HG03196 (cell line): ENCODE measurements at regions not wholly inside any gene's neighbourhood (a gene's known extent, or its start where the extent isn't known, plus 50 kb on each side); places are given as distances from the start of the nearest gene placed in this dataset.
"Not testable (repeated sequence)": the region's sequence is repeated elsewhere in the genome, so short reads cannot be mapped to it uniquely, and the experiment has no call there.

ENCODE experiments used
- ATAC-seq: cut with Tn5 transposase; IDR thresholded peaks from one replicate; pipeline ENCODE4 v1.9.1; 2021; ENCODE audit not compliant: unreplicated experiment

GRCh38 chr10:108574233-108574632 is 1349.1 kb downstream of the XPNPEP1 start:
- ATAC-seq: no peak

GRCh38 chr10:108568824-108569223 is 1354.5 kb downstream of the XPNPEP1 start:
- ATAC-seq: no peak

GRCh38 chr10:108567899-108568752 is 1355.2 kb downstream of the XPNPEP1 start:
- no peak for ATAC-seq

- ATAC-seq: no peak
Measured at GRCh38 chr10:108566316-108567107, 1356.8 kb downstream of the XPNPEP1 start.

DNA sequence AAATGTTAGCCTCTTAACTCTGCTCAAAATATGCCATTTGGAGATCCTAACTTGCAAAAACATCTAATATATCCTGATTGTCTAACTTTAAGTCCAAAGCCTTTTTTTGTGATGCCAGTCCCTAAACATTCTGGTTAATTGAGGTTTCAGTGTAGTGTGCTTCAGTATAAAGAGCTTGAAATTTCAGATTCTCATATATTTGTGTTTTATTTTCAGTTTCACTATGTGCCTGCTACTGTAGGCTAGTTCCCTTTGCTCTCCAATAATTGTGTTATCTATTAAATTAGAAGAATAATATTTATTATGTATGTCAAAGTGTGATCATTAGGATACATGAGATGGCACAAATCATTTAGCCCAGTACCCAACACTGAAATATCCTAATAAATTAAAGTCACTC is 1361.2 kb downstream of the XPNPEP1 start:
- no peak for ATAC-seq

DNA sequence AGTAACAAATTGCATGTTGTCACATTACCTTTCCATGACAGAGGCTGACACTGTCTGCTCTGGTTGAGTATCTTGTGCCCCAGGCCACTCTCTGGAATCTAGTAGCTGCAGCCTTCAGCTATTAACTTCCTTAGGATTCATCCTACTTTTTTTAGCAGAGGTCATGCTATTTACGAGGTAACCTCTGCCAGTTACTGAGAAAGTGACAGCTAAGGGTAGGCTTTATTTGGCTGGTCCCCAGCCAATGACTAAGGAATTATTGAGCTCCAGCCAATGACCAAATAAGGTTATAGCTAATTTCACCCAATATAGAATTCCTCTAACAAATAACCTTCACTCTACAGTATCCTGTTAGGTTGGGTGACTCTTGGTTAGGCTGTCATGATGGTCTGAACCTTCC is 1361.7 kb downstream of the XPNPEP1 start:
- ATAC-seq: no peak

DNA sequence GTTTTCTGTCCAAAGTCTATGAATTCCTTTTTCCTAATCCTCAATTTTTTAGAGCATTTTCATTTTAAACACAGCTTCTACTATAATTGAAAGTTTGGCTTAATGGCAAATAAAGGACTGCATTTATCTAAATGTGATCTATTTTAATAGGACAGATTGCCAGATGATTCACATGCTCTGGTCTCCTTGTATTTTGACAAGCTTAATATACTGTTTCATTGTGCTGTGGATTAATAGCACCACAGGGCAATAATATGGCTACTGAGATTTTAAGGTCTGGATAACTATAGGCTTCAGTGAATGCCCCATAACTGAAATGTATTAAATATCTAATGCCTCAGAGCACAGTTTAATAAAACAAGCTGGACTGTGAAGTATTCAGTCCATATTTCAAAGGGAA is 1362.8 kb downstream of the XPNPEP1 start:
- no peak for ATAC-seq

- ATAC-seq: no peak
Measured at GRCh38 chr10:108556186-108556585, 1367.1 kb downstream of the XPNPEP1 start.

- peak; percentile 85 for ATAC-seq
Measured at GRCh38 chr10:108545921-108546320, 1377.4 kb downstream of the XPNPEP1 start.

- ATAC-seq: peak; percentile 69
Measured at GRCh38 chr10:108544500-108545120, 1378.7 kb downstream of the XPNPEP1 start.

DNA sequence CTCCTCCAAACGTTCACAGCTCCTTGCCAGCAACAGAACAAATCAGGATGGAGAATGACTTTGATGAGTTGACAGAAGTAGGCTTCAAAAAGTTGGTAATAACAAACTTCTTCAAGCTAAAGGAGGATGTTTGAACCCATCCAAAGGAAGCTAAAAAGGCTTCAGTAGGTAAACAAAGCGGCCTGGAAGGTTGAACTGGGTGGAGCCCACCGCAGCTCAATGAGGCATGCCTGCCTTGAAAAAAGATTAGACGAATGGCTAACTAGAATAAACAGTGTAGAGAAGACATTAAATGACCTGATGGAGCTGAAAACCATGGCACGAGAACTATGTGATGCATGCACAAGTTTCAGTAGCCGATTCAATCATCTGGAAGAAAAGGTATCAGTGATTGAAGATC is 1369.0 kb upstream of the SORCS1 start:
- ATAC-seq: not testable (repeated sequence)

DNA sequence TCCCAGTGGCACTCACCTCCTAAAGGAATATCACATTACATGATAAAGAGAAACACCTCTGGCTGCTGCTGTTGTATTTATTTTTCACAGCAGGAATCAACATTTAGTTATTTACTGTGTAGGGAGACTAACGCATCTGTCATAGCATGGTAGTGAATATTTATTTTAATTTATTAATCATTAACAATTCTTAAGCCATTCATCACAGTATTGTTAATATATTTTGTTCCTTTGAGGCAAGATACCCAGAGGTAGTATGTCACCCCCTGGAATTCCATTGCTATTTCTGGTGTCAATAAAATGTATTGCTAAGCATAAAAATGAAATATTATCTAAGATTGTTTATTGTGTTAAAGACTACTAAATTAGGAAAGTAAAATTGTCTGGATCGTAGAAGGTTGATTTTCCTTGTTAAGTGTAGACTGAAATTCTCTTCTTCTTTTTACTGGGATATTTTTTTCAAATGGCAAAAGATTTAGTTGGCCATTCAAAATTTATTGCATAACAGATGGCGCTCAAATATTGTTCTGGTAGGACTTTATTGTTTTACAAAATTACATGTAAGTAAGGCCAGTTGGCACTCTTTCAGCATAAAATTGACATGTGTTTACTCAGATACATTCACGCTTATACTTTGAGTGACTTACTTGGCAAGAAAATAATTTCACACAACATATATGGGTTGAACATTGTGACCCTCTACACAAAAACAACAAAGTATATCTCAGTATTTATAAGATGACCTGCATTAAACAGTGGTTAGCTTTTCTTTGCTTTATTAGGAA is 1358.7 kb upstream of the SORCS1 start:
- ATAC-seq: no peak

DNA sequence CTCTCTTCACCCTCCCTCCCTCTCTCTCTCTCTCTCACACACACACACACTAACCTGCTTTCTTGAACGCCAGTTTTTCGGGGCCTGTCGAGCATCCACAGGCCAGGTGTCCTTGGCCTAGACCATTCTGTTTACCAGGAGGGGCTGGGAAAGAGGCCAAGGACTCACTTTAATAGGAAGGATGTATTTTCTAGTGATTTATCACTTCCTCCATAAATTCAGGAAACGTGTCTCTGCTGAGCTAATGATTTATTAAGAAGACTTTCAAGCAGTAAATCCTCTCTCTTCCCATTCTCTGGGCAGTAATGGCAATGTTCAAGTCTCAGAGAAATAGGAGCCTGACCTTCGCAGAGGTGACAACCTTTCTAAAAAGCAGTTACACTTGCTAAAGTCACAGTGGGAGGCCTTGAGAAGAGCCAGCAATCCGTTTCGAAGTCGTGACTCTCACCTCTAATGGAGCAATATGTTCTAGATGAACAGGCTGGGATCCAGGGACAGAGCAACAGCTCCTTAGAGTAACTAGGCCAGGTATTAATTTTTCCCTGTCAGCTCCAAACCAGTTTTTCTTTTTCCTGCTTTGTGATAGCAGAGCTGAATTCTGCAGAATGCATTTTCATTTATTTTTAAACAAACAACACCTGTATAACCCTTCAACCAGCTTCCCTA is 1357.5 kb upstream of the SORCS1 start:
- ATAC-seq: no peak

- no peak for ATAC-seq
Measured at GRCh38 chr10:108515821-108516220, 1351.3 kb upstream of the SORCS1 start.

DNA sequence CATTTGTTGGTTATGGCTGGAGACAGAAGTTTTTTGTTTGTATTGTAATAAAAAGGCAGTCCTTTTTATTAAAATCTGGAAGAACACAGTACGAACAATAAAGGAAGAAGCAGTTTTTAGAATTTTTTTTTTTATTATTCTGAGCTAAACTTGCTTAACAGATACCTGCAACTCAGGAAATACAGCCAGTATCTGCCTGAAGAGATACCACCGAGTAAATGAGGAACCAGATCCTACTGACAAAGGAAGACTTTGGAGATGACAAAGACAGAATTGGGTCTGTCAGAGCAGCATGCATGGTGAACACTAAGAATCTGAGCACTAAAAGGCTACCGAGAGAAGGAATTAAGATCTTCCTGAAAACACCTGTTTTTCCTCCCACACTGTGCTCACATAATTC is 1335.9 kb upstream of the SORCS1 start:
- ATAC-seq: no peak

DNA sequence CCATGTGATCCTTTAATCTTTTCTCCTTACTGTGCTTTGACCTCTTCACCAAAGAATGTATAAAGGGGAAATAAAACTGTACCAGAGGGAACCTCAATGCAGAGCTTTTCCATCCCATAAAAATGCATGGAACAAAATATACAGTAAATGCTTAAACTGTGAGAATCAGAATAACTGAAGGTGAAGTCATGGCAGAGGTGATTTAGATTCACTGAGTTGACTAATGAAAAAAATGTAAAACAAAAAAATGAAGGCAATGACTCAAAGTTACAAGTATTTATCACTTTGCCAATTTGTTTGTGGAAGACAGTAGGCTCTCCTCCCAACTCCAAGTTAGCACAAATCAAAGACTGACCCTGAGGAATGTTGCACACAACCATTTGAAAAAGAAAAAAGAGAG is 1331.6 kb upstream of the SORCS1 start:
- ATAC-seq: no peak

DNA sequence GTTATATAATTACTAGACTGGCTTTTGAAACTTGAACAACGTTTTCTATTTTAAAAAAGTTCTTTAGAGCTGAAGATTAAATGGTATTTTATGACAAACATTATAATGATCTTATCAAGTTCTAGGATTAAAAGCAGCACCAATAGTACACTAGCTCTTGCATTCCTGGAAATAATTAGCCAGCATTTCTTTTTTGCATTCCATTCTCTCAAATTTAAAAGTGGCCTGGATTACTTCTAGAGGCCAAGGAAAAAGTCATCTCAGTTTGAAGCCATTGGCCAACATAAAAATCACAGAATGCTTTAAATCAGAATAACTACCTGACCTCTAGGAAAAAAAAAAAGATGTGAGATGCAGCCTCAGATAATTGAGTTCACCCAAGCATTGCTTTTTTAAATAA is 1326.4 kb upstream of the SORCS1 start:
- no peak for ATAC-seq

- ATAC-seq: no peak
Measured at GRCh38 chr10:108471420-108471819, 1306.9 kb upstream of the SORCS1 start.

DNA sequence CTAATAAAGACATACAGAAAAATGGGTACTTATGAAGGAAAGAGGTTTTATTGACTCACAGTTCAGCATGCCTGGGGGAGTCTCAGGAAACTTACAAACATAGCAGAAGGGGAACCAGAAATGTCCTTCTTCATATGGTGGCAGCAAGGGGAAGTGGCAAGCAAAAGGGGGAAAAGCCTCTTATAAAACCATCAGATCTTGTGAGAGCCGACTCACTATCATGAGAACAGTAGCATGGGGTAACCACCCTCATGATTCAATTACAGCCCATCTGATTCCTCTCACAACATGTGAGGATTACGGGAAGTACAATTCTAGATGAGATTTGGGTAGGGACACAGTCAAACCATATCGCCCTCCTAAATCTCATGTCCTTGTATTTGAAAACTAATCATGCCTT is 1305.4 kb upstream of the SORCS1 start:
- no peak for ATAC-seq

DNA sequence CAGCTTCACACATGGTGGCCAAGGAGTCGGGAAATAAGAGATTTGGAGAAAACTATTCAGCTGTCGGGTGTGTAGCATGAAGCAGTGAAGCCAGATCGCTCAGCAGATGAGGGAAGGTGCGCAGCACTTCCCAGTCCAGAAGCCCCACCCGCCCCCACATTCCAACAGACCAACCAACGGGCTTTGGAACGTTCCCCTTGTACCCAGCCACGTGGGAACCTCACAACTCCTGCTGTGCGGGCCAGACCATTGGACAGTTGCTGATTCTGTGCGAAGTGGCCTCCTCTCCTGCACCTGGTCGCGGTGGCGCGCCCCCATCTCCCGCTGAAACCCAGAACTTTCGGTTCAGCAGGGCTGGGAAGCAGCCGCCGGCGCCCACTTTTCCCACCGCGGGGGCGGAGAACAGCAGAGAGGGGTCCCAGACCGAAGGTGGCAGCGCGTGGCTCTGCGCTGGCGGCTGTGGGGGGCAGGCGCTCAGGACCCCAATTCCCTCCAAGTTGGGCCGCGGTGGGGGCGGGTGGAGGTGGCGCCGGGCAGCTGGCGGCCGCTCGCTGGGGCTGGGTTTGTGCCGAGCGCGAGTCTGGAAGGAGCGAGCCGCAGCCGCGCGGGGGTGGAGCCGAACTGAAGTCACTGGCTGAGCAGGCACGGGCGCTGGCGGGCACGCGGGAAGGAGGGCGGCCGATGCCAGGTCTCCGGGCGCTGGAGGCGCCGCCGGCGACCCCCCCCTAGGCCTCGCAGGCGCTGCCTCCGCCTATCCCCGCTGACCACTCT is 1301.5 kb upstream of the SORCS1 start:
- ATAC-seq: no peak
